Activated T-cell treated with anti-CD3 and anti-CD28 coated beads for 24 hours (primary cell): ENCODE measurements at regions not wholly inside any gene's neighbourhood (a gene's known extent, or its start where the extent isn't known, plus 50 kb on each side); places are given as distances from the start of the nearest gene placed in this dataset.
"Not testable (repeated sequence)": the region's sequence is repeated elsewhere in the genome, so short reads cannot be mapped to it uniquely, and the experiment has no call there.

Experiments used
- DNase-seq: peaks from one replicate; pipeline ENCODE4 v3.0.0-alpha.2; 2020; ENCODE audit warnings: low read depth

GRCh38 chr1:120232834-120233660 is 56.7 kb upstream of the SEC22B start:
- DNase-seq: not testable (repeated sequence)

DNA sequence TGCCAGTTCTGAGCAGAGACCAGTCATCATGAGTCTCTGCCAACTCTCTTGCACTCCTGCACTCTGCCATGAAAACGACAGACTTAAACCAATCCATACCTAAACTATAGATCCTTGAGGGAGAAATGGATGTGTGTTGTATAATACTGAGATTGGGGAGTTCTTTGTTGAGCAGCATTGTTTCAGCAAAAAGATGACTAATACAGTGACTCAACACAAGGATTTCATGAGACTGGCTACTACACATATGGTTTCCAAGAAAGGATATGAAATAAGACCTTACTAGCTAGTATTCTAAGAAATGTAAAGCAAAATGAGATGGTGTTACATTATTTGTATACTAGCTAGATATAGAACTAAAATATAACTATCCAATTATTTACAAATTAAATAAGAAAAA is 53.5 kb upstream of the SEC22B start:
- not testable (repeated sequence) for DNase-seq
